Liver (tissue), 3 donors: ENCODE measurements at regions not wholly inside any gene's neighbourhood (a gene's known extent, or its start where the extent isn't known, plus 50 kb on each side); places are given as distances from the start of the nearest gene placed in this dataset.

ENCODE experiments used
- CTCF ChIP-seq: fragments of 150-350 bp; IDR thresholded peaks from 2 replicates; pipeline ENCODE4 v1.5.1; 2017; ENCODE audit warnings: improper control_type of control experiment, low read depth, low read length; ENCODE audit not compliant: missing input control
- EGR1 ChIP-seq, 2 donors: IDR thresholded peaks; 2 replicates each; pipeline ENCODE4 v1.6.1; 2016 to 2018; ENCODE audit warnings: antibody characterized with exemption in 2 of 2, low read depth in 2 of 2
- GABPA ChIP-seq, 2 donors: IDR thresholded peaks in 1 of 2; conservative IDR thresholded peaks in 1 of 2; 2 replicates each; pipeline ENCODE4 v1.6.1; 2016; ENCODE audit warnings: antibody characterized with exemption in 2 of 2, mild to moderate bottlenecking in 1 of 2, moderate library complexity in 1 of 2
- HNF4A ChIP-seq, 2 donors: conservative IDR thresholded peaks; 2 replicates each; pipeline ENCODE4 v1.6.1; 2016; ENCODE audit warnings: antibody characterized with exemption in 2 of 2, mild to moderate bottlenecking in 2 of 2
- HNF4G ChIP-seq: IDR thresholded peaks from 2 replicates; pipeline ENCODE4 v1.6.1; 2016; ENCODE audit warnings: antibody characterized with exemption
- JUND ChIP-seq, 2 donors: IDR thresholded peaks; 2 replicates each; pipeline ENCODE4 v1.6.1; 2016; ENCODE audit warnings: antibody characterized with exemption in 2 of 2
- MAX ChIP-seq: IDR thresholded peaks from 2 replicates; pipeline ENCODE4 v1.6.1; 2016; ENCODE audit warnings: antibody characterized with exemption
- RAD21 ChIP-seq, 2 donors: IDR thresholded peaks; 2 replicates each; pipeline ENCODE4 v1.6.1; 2016; ENCODE audit warnings: antibody characterized with exemption in 2 of 2, mild to moderate bottlenecking in 2 of 2
- REST ChIP-seq: IDR thresholded peaks from 2 replicates; pipeline ENCODE4 v1.6.1; 2016; ENCODE audit warnings: antibody characterized with exemption, mild to moderate bottlenecking
- RXRA ChIP-seq, 2 donors: IDR thresholded peaks; 2 replicates each; pipeline ENCODE4 v1.6.1; 2017 to 2018; ENCODE audit warnings: antibody characterized with exemption in 2 of 2, mild to moderate bottlenecking in 1 of 2
- SP1 ChIP-seq: IDR thresholded peaks from 2 replicates; pipeline ENCODE4 v1.6.1; 2018; ENCODE audit warnings: antibody characterized with exemption, mild to moderate bottlenecking
- TAF1 ChIP-seq: conservative IDR thresholded peaks from 2 replicates; pipeline ENCODE4 v1.6.1; 2016; ENCODE audit warnings: antibody characterized with exemption, mild to moderate bottlenecking
- YY1 ChIP-seq: IDR thresholded peaks from 2 replicates; pipeline ENCODE4 v1.6.1; 2016; ENCODE audit warnings: antibody characterized with exemption, mild to moderate bottlenecking
- ZBTB33 ChIP-seq: IDR thresholded peaks from 2 replicates; pipeline ENCODE4 v1.6.1; 2016; ENCODE audit warnings: antibody characterized with exemption
- donor health status: healthy.
- donor health status: healthy.

GRCh38 chr15:81950841-81951414 lies 94.9 kb downstream of the MEX3B start:
- TF ChIP-seq GABPA (IDR thresholded peaks at IDR 0.05 in 1 of 2, conservative IDR thresholded peaks at IDR 0.05 in 1 of 2) (no peak), CTCF (no peak), REST (no peak), RAD21 (IDR thresholded peaks at IDR 0.05) (no peak), YY1 (no peak), JUND (IDR thresholded peaks at IDR 0.05) (no peak), MAX (no peak), SP1 (no peak), ZBTB33 (no peak), HNF4A (conservative IDR thresholded peaks at IDR 0.05) (no peak), TAF1 (no peak), RXRA (IDR thresholded peaks at IDR 0.05) (no peak), EGR1 (IDR thresholded peaks at IDR 0.05; ENCODE audit: low read depth in 2 of 2) (no peak), HNF4G (no peak)
